Stimulated activated CD4-positive, alpha-beta T cell treated with anti-CD3 and anti-CD28 coated beads, Interleukin-12 subunit alpha, Interleukin-12 subunit beta, amount 100 ng/mL, for 48 hours (primary cell): ENCODE measurements at regions not wholly inside any gene's neighbourhood (a gene's known extent, or its start where the extent isn't known, plus 50 kb on each side); places are given as distances from the start of the nearest gene placed in this dataset.
"Not testable (repeated sequence)": the region's sequence is repeated elsewhere in the genome, so short reads cannot be mapped to it uniquely, and the experiment has no call there.

Experiments used
- DNase-seq, 3 donors: peaks; one replicate each; pipeline ENCODE4 v3.0.0-alpha.2; 2020; ENCODE audit warnings: low read depth in 2 of 3, low spot score in 1 of 3

DNA sequence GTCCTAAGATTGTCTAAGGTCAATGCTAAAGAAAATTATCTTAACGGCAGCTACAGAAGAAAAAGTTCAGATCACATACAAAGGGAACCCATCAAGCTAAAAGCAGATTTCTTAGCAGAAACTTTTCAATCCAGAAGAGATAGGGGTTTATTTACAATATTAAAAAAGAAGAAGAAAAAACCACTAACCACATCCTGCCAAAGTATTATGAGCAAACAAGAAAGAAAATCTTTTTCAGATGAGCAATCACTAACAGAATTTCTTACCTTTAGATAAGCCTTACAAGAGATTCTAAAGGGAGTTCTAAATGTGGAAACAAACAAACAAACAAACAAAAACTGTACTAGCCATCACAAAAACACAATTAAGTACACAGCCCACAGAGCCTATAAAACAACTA, 1015.8 kb upstream of the EPHA6 start:
- no peak for DNase-seq

GRCh38 chr3:95810462-95810861, 1003.9 kb upstream of the EPHA6 start:
- DNase-seq, result no peak

DNA sequence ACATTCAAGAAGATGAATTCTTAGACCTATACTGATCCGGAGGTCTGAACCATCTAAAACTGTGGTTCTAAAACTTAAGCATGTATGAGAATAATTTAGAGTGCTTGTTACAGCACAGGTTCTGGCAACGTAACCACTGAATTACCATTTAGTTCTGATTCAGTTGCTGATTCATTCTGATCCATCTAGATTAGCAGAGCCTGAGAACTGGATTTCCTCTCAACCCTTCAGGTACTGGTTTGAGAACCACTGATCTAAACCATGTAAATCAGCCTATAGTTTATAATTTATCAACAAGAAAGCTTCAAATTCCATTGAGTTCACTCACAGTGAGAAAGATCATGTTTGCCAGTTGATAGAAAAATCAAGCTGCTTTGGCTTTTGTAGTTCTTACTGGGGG, 1001.1 kb upstream of the EPHA6 start:
- DNase-seq, result no peak

DNA sequence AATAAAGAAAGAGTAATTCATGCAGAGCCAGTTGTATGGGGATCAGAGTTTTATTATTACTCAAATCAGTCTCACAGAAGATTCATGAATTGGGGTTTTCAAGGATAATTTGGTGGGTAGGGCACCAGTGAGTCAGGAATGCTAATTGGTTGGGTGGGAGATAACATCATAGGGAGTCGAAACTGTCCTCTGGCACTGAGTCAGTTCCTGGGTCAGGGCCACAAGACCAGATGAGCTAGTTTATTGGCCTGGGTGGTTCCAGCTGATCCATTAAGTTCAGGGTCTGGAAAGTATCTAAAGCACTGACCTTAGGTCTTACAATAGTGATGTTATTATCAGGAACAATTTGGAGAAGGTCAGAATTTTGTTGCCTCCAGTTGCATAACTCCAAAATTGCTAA, 998.6 kb upstream of the EPHA6 start:
- DNase-seq, result no peak

DNA sequence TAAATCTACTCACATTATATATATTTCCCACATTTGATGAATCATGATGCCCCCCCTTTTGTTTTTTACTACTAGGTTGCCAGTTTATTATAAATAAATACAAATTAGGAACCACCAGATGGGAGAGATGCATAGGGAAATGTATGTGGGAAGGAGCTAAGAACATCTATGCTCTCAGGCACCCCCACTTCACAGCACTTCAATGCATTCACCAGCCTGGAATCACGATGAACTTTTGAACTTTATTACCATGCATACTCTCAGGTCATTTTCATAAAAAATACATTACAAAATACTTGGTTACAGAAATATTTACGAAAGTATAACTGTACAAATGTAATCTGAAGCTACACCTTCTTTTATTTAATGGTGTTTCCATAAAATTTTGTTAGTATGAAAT, 988.0 kb upstream of the EPHA6 start:
- DNase-seq, result no peak

GRCh38 chr3:95832146-95832545, 982.2 kb upstream of the EPHA6 start:
- DNase-seq, result no peak

GRCh38 chr3:95860628-95861027, 953.8 kb upstream of the EPHA6 start:
- not testable (repeated sequence) for DNase-seq

GRCh38 chr3:95883801-95884200, 930.6 kb upstream of the EPHA6 start:
- DNase-seq, result no peak

DNA sequence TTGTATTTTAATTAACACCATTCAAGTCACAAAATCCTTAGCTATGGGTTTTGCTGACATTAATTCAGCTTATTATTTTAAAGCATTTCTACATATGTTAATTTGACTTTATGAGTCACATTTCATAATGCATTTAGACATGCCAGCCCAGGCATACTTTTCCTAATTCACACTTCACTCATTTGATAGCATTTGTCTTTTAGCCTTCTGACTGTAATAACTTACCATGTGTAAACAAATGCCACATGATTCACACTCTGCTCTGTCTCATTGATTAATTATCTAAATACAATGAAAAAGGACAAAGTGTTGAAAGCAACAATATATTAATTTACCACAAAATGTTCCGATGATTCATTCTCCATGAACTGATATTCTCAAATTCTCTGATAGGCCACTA, 927.8 kb upstream of the EPHA6 start:
- no peak for DNase-seq

DNA sequence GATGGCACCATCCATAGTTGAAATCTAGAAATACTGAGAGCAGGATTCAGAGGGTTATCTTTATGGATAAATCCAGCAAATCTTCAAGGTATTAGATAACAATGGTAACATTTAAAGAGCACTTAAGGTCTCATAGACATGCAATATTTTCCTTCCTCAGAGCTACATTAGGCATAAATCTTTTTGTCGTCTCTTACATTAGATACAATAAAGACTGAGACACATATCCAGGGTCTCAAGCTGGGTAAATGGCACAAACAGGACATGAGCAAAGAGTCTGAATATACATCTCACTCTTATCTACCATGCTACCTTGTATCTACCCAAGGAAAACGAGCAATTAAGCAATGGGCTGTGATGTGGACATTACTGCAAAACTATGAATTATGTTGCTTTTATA, 927.3 kb upstream of the EPHA6 start:
- DNase-seq, result no peak

DNA sequence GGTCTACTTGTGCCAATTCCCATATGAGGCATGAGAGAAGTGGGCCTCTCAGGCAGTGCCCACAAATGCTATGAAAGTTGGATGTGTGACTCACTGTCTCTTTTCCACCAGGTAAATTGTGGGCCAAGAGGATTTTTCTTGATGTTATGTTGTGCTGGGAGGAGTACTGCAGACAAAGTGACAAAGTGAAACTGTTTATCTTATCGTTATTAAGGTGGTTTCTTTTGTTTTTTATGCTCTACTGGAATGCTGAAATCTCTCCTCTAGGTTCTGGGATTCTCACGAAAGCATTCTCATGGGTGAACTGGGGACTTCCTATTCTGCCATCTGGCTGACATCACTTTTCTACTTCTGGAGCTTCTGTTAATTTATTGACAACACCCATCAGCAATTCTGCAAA, 919.6 kb upstream of the EPHA6 start:
- DNase-seq, result no peak

DNA sequence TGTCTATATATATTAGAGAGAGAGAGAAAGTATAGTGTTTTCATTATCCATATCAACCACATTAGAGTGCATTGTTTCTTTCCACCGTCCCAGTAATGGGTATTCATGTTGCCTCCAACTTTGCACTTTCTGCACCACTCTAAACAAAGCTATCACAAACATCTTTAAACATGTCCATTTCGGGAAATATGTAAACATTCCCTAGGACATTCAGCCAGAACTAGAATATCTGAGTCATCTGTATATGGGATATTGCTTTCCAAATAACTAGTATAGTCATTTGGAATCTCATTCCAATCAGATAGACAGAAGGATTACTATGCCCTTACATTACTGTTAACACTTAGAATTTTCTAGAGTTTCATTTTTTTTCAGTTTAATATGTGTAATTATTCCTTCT, 914.9 kb upstream of the EPHA6 start:
- no peak for DNase-seq

GRCh38 chr3:95899911-95900310, 914.5 kb upstream of the EPHA6 start:
- no peak for DNase-seq

DNA sequence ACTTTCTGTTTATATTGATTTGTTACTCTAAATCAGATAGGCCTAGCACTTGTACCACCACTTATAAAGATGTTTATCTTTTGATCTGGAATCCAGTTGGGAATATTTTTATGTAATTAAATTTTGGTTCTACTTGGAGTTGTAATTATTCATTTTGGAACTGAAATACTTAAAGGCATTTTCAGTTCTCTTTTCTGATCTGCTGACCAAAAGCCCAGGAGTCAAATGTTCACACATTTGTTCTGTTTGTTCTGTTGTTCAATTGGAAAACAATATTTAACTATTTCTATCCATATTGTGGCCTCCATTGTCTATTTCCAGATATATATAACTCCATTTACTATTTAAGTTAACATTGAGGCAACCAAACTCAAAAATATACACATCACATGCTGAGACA, 912.4 kb upstream of the EPHA6 start:
- DNase-seq, result no peak

GRCh38 chr3:95905182-95905581, 909.2 kb upstream of the EPHA6 start:
- DNase-seq, result no peak

DNA sequence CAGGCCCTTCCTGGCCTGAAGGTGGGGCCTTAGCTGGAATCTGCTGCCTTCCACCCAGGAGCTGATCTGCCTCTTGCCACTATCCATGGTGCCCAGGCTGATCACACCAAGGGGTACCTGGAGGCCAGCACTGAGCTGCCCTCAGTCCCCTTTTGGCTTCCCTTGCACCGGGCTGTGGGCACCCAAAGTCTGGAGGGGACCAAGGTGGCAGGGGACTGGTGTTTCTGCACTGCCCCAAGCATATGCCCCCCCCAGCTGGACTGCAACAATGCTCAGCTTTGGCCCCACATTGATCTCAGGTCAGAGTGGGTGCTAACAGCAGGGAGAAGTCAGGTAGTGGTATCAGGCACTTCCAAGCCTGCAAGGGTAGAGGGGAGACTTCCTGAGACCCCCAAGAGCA, 902.6 kb upstream of the EPHA6 start:
- no peak for DNase-seq

- peak in 2 of 3 donors; percentile 2 to 17 for DNase-seq
Measured at GRCh38 chr3:95923496-95924210, 890.7 kb upstream of the EPHA6 start.

DNA sequence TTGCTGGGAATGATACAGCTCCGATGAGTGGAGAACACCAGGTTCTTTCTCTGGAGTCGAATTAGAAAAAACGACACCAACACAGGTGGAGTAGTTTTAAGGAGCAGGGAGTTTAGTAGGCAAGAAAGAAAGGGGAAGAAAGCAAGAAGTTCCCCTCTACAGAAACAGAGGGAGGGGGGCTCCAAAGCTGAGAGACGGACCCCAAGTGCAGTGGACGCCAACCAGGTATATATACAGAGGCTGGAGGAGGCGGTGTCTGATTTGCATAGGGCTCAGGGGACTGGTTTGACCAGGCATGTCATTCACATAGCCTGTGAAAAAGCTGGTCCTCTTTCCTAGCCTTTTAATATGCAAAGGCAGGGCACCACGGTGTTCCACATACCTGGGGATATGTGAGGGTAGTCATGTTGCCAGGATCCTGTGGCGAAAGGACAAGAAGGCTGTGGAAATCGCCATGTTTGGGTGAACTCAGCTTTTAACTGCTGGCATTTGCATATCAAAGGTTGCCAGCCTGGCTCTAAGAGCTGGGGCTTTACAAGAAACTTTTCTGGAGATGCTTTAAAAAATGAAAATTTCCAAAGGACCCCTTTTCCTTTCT, 887.4 kb upstream of the EPHA6 start:
- DNase-seq, result no peak

- no peak for DNase-seq
Measured at GRCh38 chr3:95934181-95934580, 880.2 kb upstream of the EPHA6 start.

- no peak for DNase-seq
Measured at GRCh38 chr3:95939235-95939809, 875.1 kb upstream of the EPHA6 start.

DNA sequence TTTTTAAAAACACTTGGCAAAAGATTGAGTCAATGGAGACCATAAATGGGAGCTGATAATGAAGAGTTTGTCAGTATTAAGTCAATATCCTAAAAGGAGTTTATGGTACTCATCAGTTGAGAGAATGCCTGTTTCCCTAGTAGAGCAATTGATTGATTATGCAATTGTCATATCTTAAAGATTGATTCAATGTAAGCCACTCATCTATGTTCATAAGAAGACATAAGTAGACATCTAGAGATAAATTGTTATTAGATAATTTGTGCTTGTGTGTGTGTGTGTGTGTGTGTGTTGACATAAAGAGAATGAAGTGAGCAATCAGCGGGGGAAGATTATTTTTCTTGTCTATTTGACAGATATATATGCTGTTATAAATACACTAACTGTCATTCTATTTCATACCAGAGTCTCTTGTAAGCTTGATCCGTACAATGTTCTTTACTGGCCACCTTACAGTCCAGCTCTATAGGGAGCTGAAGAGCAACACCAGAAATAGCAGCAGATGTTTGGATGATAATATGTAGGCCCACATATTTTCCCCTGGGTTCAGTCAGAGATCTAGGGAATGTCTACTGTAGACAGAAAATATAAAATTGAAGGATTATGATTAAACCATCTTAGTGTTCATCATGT, 848.6 kb upstream of the EPHA6 start:
- DNase-seq, result no peak

DNA sequence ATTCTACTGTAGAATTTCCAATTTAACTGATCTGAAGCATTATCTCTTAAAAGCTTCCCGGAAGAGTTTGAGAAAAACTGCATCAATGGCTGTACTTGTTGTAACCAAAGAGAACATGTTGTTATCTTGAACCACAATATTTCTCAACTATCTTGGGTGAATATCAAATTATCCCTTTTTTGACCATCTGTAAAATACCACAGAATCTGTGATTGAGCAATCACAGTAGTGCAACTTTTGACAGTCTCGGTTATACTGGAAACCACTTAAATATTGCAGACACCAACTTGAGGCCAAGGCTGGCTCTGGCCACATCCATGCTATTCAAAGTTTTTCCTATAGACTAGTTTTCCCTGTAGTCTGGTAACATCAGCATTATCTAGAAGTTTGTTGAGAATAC, 842.8 kb upstream of the EPHA6 start:
- no peak for DNase-seq
